ENCODE measurements at regions not wholly inside any gene's neighbourhood (a gene's known extent, or its start where the extent isn't known, plus 50 kb on each side); places are given as distances from the start of the nearest gene placed in this dataset.

- no peak overlapping the region for H3K56ac ChIP-seq (replicated peaks; ENCODE audit: insufficient read length, low read depth, low read length)
- WGBS, 2 experiments (ENCODE audit: extremely low coverage in 1 of 2, insufficient coverage in 1 of 2, insufficient read length in 1 of 2, insufficient replicate concordance in 2 of 2, low coverage in 1 of 2, low lambda C conversion rate in 2 of 2, missing lambda C conversion rate in 1 of 2): 80% methylated on average over 5 of the region's 5 CpGs; no CpG with 5 or more reads in 1 of the 2 experiments
- H2BK120ac ChIP-seq (replicated peaks; ENCODE audit: low read depth, low read length): no peak overlapping the region
- H3K4me1 ChIP-seq (replicated peaks in 1 of 4; ENCODE audit: control insufficient read depth in 3 of 4, insufficient read depth in 4 of 4, low read length in 3 of 4): peaks cover 0 to 24% (median 9%) of the 10 kb centered on the region in 4 experiments; a peak in 6 of 7 replicates
- CTCF ChIA-PET (ENCODE audit: partially characterized antibody): interaction anchor here (0.7 kb wide), 1 partner anchor 722 kb away, joined by 5 read pairs; no protein-coding TSS in a partner anchor
- H3K4me2 ChIP-seq (ENCODE audit: insufficient read depth in 1 of 2, low read depth in 2 of 2, low read length in 2 of 2): no peak overlapping the region
- FAIRE-seq (no peak), DNase-seq (ENCODE audit: low read depth in 1 of 2, low spot score in 2 of 2) (no peak)
- H3K79me1 ChIP-seq (ENCODE audit: low read depth, low read length): no peaks in the 10 kb centered on the region
- H2BK15ac ChIP-seq (ENCODE audit: low read length): no peak overlapping the region
- H4K20me1 ChIP-seq (replicated peaks in 1 of 2; ENCODE audit: control insufficient read depth in 1 of 2, insufficient read depth in 2 of 2, low read length in 2 of 2): peaks cover 0 to 4% of the 10 kb centered on the region in 2 experiments
- H3K9ac ChIP-seq (replicated peaks in 1 of 4; ENCODE audit: extremely low read depth in 1 of 4, low read depth in 3 of 4, low read length in 3 of 4): no peak overlapping the region
- H3K36me3 ChIP-seq (ENCODE audit: control insufficient read depth in 2 of 4, insufficient read depth in 4 of 4, low read length in 3 of 4): no peaks in the 10 kb centered on the region
- H4K8ac ChIP-seq (ENCODE audit: extremely low read depth, insufficient read depth, low read length): no peak overlapping the region
- H2AFZ ChIP-seq (ENCODE audit: low read length): no peak overlapping the region
- H2BK5ac ChIP-seq (ENCODE audit: low read depth, low read length): no peak overlapping the region
- peaks cover 4% of the 10 kb centered on the region; the same call in 1 of the 2 replicates for H3K23me2 ChIP-seq (ENCODE audit: low read depth, low read length)
- no peaks in the 10 kb centered on the region; a peak in 2 of 7 replicates for H3K27me3 ChIP-seq (replicated peaks in 1 of 4; ENCODE audit: control insufficient read depth in 3 of 4, extremely low read depth in 1 of 4, insufficient read depth in 3 of 4, low read length in 3 of 4)
- no peak overlapping the region for H2BK20ac ChIP-seq (ENCODE audit: low read length)
- no peak overlapping the region for H2AK5ac ChIP-seq (ENCODE audit: low read depth, low read length)
- POLR2A ChIA-PET (ENCODE audit: partially characterized antibody): no interaction called here
- H3K23ac ChIP-seq (ENCODE audit: insufficient read length): no peak overlapping the region
- H3K79me2 ChIP-seq (ENCODE audit: control insufficient read depth in 1 of 2, insufficient read depth in 2 of 2, low read length in 2 of 2): no peaks in the 10 kb centered on the region
- no peak overlapping the region for H3K4me3 ChIP-seq (ENCODE audit: extremely low read depth in 1 of 4, insufficient read depth in 2 of 4, low read depth in 3 of 4, low read length in 4 of 4)
- no peak overlapping the region for H4K91ac ChIP-seq (replicated peaks; ENCODE audit: insufficient read length, low read length)
- no peak overlapping the region; the same call in 1 of the 2 replicates for H2BK12ac ChIP-seq (ENCODE audit: low read depth, low read length)
- H3K27ac ChIP-seq (ENCODE audit: low read depth, low read length): no peak overlapping the region
- H3K14ac ChIP-seq (ENCODE audit: insufficient read length): no peak overlapping the region
- H3K9me3 ChIP-seq (ENCODE audit: insufficient read depth in 2 of 2, low read depth in 1 of 2, low read length in 1 of 2): 0 out of 4 replicates have a peak, but pooled peaks cover 0 to 2% of the 10 kb centered on the region in 2 experiments
- no peak overlapping the region for H3K4ac ChIP-seq (replicated peaks; ENCODE audit: insufficient read length, low read depth, low read length)
- no peak overlapping the region for H3K18ac ChIP-seq (ENCODE audit: extremely low read depth, low read length)
- no peak overlapping the region for H4K5ac ChIP-seq (ENCODE audit: insufficient read length, low read depth, low read length)
- no peak for TF ChIP-seq RAD21 (IDR thresholded peaks at IDR 0.05 in 1 of 2, conservative IDR thresholded peaks at IDR 0.05 in 1 of 2; ENCODE audit: low read depth in 2 of 2, low read length in 2 of 2)
- TF ChIP-seq BRCA1 (IDR thresholded peaks at IDR 0.05; ENCODE audit: low read depth, low read length): no peak
- no peak for TF ChIP-seq HDAC2 (IDR thresholded peaks at IDR 0.05; ENCODE audit: borderline replicate concordance in 1 of 2, low read depth in 2 of 2, low read length in 2 of 2)
- TF ChIP-seq POU5F1 (IDR thresholded peaks at IDR 0.05; ENCODE audit: low read depth, low read length): no peak
- TF ChIP-seq TCF12 (IDR thresholded peaks at IDR 0.05; ENCODE audit: low read depth, low read length): no peak
- TF ChIP-seq EGR1 (IDR thresholded peaks at IDR 0.05; ENCODE audit: borderline replicate concordance, low read depth, low read length): no peak
- no peak for TF ChIP-seq RXRA (IDR thresholded peaks at IDR 0.05; ENCODE audit: insufficient read depth, low read depth, low read length)
- no peak for TF ChIP-seq CHD2 (IDR thresholded peaks at IDR 0.05; ENCODE audit: low read length)
- TF ChIP-seq GTF2F1 (IDR thresholded peaks at IDR 0.05; ENCODE audit: borderline replicate concordance, low read depth, low read length): no peak
- TF ChIP-seq NRF1 (IDR thresholded peaks at IDR 0.05; ENCODE audit: low read depth, low read length): no peak
- TF ChIP-seq SP1 (IDR thresholded peaks at IDR 0.05; ENCODE audit: low read depth, low read length): no peak
- no peak for TF ChIP-seq CBX5 (IDR thresholded peaks at IDR 0.05; ENCODE audit: low read depth, low read length)
- no peak for TF ChIP-seq CTBP2 (IDR thresholded peaks at IDR 0.05; ENCODE audit: borderline replicate concordance, insufficient read depth, insufficient read length, low read length)
- no peak for TF ChIP-seq CBX8 (IDR thresholded peaks at IDR 0.05; ENCODE audit: borderline replicate concordance, low read depth, low read length)
Measured at GRCh38 chr20:60900618-60901017, 351.4 kb upstream of the CDH4 start.

Measured in H1 (cell line).